ENCODE measurements at regions not wholly inside any gene's neighbourhood (a gene's known extent, or its start where the extent isn't known, plus 50 kb on each side); places are given as distances from the start of the nearest gene placed in this dataset.

- Histone ChIP-seq H3K4me3 (ENCODE audit: low read depth in 1 of 3, low read length in 3 of 3) (no peak overlapping the region), H3K27me3 (ENCODE audit: control insufficient read depth in 4 of 4, insufficient read depth in 4 of 4, low read length in 3 of 4) (no peaks in the 10 kb centered on the region), H3K9ac (ENCODE audit: low read depth in 1 of 2, low read length in 2 of 2) (no peak overlapping the region), H3K9me3 (ENCODE audit: control insufficient read depth in 4 of 4, low read length in 3 of 4) (peaks cover 0 to 14% (median 2%) of the 10 kb centered on the region in 4 donors), H3K27ac (ENCODE audit: low read depth in 1 of 2, low read length in 2 of 2) (no peak overlapping the region), H3K4me1 (ENCODE audit: control insufficient read depth in 4 of 4, insufficient read depth in 4 of 4, low read length in 3 of 4) (no peaks in the 10 kb centered on the region), H3K36me3 (ENCODE audit: control insufficient read depth in 4 of 4, insufficient read depth in 3 of 4, low read depth in 1 of 4, low read length in 3 of 4) (no peaks in the 10 kb centered on the region)
- TF ChIP-seq RAD21 (IDR thresholded peaks at IDR 0.05) (no peak), YY1 (IDR thresholded peaks at IDR 0.05) (no peak), JUND (IDR thresholded peaks at IDR 0.05) (no peak)
- 44% methylated on average over 4 of the region's 4 CpGs for WGBS
- no peak for DNase-seq (ENCODE audit: low spot score)
Measured at GRCh38 chr12:34526946-34527345, 504.6 kb downstream of the ALG10 start.

DNA sequence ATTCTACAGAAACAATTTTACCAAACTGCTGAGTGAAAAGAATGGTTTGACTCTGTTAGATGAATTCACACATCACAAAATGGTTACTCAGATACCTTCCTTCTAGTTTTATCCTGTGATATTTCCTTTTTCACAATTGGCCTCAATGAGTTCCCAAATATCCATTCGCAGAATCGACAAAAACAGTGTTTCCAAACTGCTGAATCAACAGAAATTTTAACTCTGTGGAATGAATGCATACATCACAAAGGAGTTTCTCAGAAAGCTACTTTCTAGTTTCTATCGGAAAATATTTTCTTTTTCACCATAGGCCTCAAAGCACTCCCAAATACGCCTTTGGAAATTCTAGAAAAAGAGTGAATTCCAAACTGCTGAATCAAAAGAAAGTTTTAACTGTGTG, 525.0 kb downstream of the ALG10 start:
- Histone ChIP-seq H3K27ac (ENCODE audit: low read depth in 1 of 2, low read length in 2 of 2) (no peak overlapping the region), H3K9ac (ENCODE audit: low read depth in 1 of 2, low read length in 2 of 2) (no peak overlapping the region), H3K9me3 (ENCODE audit: control insufficient read depth in 4 of 4, low read length in 3 of 4) (peaks cover 8 to 66% (median 20%) of the 10 kb centered on the region in 4 donors), H3K36me3 (ENCODE audit: control insufficient read depth in 4 of 4, insufficient read depth in 3 of 4, low read depth in 1 of 4, low read length in 3 of 4) (no peaks in the 10 kb centered on the region), H3K27me3 (ENCODE audit: control insufficient read depth in 4 of 4, insufficient read depth in 4 of 4, low read length in 3 of 4) (no peaks in the 10 kb centered on the region), H3K4me1 (ENCODE audit: control insufficient read depth in 4 of 4, insufficient read depth in 4 of 4, low read length in 3 of 4) (no peaks in the 10 kb centered on the region), H3K4me3 (ENCODE audit: low read depth in 1 of 3, low read length in 3 of 3) (no peak overlapping the region)
- WGBS = 80% methylated on average over 4 of the region's 4 CpGs
- DNase-seq (ENCODE audit: low spot score) = no peak
- TF ChIP-seq TAF1 (conservative IDR thresholded peaks at IDR 0.05) (no peak), NR2F2 (IDR thresholded peaks at IDR 0.05) (no peak), RAD21 (IDR thresholded peaks at IDR 0.05) (no peak), CTCF (IDR thresholded peaks at IDR 0.05; ENCODE audit: low read depth, low read length, missing input control) (no peak), RXRA (IDR thresholded peaks at IDR 0.05) (no peak), GABPA (IDR thresholded peaks at IDR 0.05 in 1 of 2, conservative IDR thresholded peaks at IDR 0.05 in 1 of 2) (no peak), HNF4A (conservative IDR thresholded peaks at IDR 0.05) (no peak), FOXA2 (IDR thresholded peaks at IDR 0.05) (no peak), SP1 (IDR thresholded peaks at IDR 0.05) (no peak), YY1 (IDR thresholded peaks at IDR 0.05) (no peak), MAX (IDR thresholded peaks at IDR 0.05) (no peak), FOXA1 (IDR thresholded peaks at IDR 0.05) (no peak)
- TF ChIP-seq, protein P1, sequence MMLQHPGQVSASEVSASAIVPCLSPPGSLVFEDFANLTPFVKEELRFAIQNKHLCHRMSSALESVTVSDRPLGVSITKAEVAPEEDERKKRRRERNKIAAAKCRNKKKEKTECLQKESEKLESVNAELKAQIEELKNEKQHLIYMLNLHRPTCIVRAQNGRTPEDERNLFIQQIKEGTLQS (IDR thresholded peaks at IDR 0.05) = no peak
- TF ChIP-seq, protein P2, sequence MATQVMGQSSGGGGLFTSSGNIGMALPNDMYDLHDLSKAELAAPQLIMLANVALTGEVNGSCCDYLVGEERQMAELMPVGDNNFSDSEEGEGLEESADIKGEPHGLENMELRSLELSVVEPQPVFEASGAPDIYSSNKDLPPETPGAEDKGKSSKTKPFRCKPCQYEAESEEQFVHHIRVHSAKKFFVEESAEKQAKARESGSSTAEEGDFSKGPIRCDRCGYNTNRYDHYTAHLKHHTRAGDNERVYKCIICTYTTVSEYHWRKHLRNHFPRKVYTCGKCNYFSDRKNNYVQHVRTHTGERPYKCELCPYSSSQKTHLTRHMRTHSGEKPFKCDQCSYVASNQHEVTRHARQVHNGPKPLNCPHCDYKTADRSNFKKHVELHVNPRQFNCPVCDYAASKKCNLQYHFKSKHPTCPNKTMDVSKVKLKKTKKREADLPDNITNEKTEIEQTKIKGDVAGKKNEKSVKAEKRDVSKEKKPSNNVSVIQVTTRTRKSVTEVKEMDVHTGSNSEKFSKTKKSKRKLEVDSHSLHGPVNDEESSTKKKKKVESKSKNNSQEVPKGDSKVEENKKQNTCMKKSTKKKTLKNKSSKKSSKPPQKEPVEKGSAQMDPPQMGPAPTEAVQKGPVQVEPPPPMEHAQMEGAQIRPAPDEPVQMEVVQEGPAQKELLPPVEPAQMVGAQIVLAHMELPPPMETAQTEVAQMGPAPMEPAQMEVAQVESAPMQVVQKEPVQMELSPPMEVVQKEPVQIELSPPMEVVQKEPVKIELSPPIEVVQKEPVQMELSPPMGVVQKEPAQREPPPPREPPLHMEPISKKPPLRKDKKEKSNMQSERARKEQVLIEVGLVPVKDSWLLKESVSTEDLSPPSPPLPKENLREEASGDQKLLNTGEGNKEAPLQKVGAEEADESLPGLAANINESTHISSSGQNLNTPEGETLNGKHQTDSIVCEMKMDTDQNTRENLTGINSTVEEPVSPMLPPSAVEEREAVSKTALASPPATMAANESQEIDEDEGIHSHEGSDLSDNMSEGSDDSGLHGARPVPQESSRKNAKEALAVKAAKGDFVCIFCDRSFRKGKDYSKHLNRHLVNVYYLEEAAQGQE (IDR thresholded peaks at IDR 0.05) = no peak
- TF ChIP-seq, protein P3, sequence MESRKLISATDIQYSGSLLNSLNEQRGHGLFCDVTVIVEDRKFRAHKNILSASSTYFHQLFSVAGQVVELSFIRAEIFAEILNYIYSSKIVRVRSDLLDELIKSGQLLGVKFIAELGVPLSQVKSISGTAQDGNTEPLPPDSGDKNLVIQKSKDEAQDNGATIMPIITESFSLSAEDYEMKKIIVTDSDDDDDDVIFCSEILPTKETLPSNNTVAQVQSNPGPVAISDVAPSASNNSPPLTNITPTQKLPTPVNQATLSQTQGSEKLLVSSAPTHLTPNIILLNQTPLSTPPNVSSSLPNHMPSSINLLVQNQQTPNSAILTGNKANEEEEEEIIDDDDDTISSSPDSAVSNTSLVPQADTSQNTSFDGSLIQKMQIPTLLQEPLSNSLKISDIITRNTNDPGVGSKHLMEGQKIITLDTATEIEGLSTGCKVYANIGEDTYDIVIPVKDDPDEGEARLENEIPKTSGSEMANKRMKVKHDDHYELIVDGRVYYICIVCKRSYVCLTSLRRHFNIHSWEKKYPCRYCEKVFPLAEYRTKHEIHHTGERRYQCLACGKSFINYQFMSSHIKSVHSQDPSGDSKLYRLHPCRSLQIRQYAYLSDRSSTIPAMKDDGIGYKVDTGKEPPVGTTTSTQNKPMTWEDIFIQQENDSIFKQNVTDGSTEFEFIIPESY (IDR thresholded peaks at IDR 0.05) = no peak

Data from liver (tissue), 8 donors.